Panc1 (cell line): ENCODE measurements at regions not wholly inside any gene's neighbourhood (a gene's known extent, or its start where the extent isn't known, plus 50 kb on each side); places are given as distances from the start of the nearest gene placed in this dataset.

Experiments used
- ATAC-seq: fragments of 200-7000 bp; cut with Tn5 transposase; 2 replicates; pipeline ENCODE4 v1.9.1; 2020; ENCODE audit warnings: mild to moderate bottlenecking, moderate library complexity
- BruUV-seq: library from RNA; stranded (reverse); fragments of 400-500 nt; replicated peaks from 2 replicates; lab custom pipeline; 2021; lab: Mats Ljungman, UMichigan
- CTCF ChIA-PET: fragments of 300-600 bp; sonication (Branson Sonifier 250); formaldehyde crosslinking; loops from one replicate; lab custom pipeline; 2022; ENCODE audit warnings: antibody characterized with exemption; lab: Charles Lee
- POLR2A ChIA-PET: fragments of 300-600 bp; sonication (Branson Sonifier 250); formaldehyde crosslinking; loops from one replicate; lab custom pipeline; 2022; ENCODE audit warnings: antibody characterized with exemption; lab: Charles Lee
- DNase-seq: peaks from one replicate; pipeline ENCODE4 v3.0.0-alpha.2; 2010; ENCODE audit warnings: low read depth, low spot score
- H3K27ac ChIP-seq: 2 replicates; pipeline ENCODE4 v1.5.1; 2011; ENCODE audit warnings: mild to moderate bottlenecking, low read length, inconsistent platforms
- H3K27me3 ChIP-seq: fragments of 200-500 bp; sonication (Bioruptor generic); 2 replicates; pipeline ENCODE4 v1.6.0; 2014; ENCODE audit warnings: low read length, inconsistent platforms; ENCODE audit not compliant: control insufficient read depth, insufficient read depth
- H3K36me3 ChIP-seq: fragments of 200-500 bp; sonication (Bioruptor generic); 2 replicates; pipeline ENCODE4 v1.5.1; 2014; ENCODE audit warnings: inconsistent platforms, mild to moderate bottlenecking, low read length, moderate library complexity; ENCODE audit not compliant: control insufficient read depth, insufficient read depth
- H3K4me1 ChIP-seq: 2 replicates; pipeline ENCODE4 v1.5.1; 2011; ENCODE audit warnings: inconsistent platforms, mild to moderate bottlenecking, low read length, moderate library complexity; ENCODE audit not compliant: control insufficient read depth, insufficient read depth
- H3K4me3 ChIP-seq, 2 experiments: 2 replicates each; pipeline ENCODE4 v1.5.1; 2011 to 2012; ENCODE audit warnings: low read depth in 2 of 2, low read length in 2 of 2, mild to moderate bottlenecking in 2 of 2, inconsistent platforms in 1 of 2, moderate library complexity in 1 of 2
- H3K9me3 ChIP-seq: fragments of 200-500 bp; sonication (Bioruptor generic); 2 replicates; pipeline ENCODE4 v1.5.1; 2014; ENCODE audit warnings: low read depth, mild to moderate bottlenecking, inconsistent platforms, low read length, moderate library complexity; ENCODE audit not compliant: control insufficient read depth, insufficient read depth
- CTCF ChIP-seq: fragments of 450-650 bp; IDR thresholded peaks from 2 replicates; pipeline ENCODE4 v1.5.1; 2017; ENCODE audit warnings: mild to moderate bottlenecking
- POLR2AphosphoS5 ChIP-seq: IDR thresholded peaks from 2 replicates; pipeline ENCODE4 v1.6.1; 2012; ENCODE audit warnings: mild to moderate bottlenecking, low read depth, low read length, moderate library complexity
- REST ChIP-seq, 2 experiments: IDR thresholded peaks; 2 replicates each; pipeline ENCODE4 v1.6.1; 2011 to 2012; ENCODE audit warnings: low read depth in 2 of 2, control low read depth in 1 of 2, low read length in 1 of 2, mild to moderate bottlenecking in 1 of 2, moderate library complexity in 1 of 2; ENCODE audit not compliant: insufficient read depth in 1 of 2
- SIN3A ChIP-seq: IDR thresholded peaks from 2 replicates; pipeline ENCODE4 v1.6.1; 2012; ENCODE audit warnings: low read depth, mild to moderate bottlenecking, low read length, moderate library complexity, borderline replicate concordance; ENCODE audit not compliant: insufficient read depth
- TCF7L2 ChIP-seq: IDR thresholded peaks from 2 replicates; pipeline ENCODE4 v1.6.1; 2011; ENCODE audit warnings: mild to moderate bottlenecking, low read depth, low read length, inconsistent platforms
- in situ Hi-C: cut with HindIII; loops from 2 replicates; pipeline ENCODE4 v1.10.0; 2016; ENCODE audit warnings: low sequenced_read_pairs, low pct_unique_long_range_greater_than_20kb
- intact Hi-C: fragments of 100-400 bp; cut with micrococcal nuclease; formaldehyde crosslinking; loops from one replicate; pipeline ENCODE4 v1.10.0; 2022; ENCODE audit not compliant: unreplicated experiment

- intact Hi-C loops = no loop called here
- H3K36me3 ChIP-seq = no peaks in the 10 kb centered on the region
- ChIA-PET POLR2A (no interaction called here), CTCF (no interaction called here)
- no peaks in the 10 kb centered on the region for H3K9me3 ChIP-seq
- H3K4me1 ChIP-seq = no peaks in the 10 kb centered on the region
- no peak for ATAC-seq
- H3K4me3 ChIP-seq = no peak overlapping the region
- in situ Hi-C loops = no loop called here
- no peak for DNase-seq
- no peaks in the 10 kb centered on the region for H3K27me3 ChIP-seq
- TF ChIP-seq SIN3A = no peak
- no peak for TF ChIP-seq REST (IDR thresholded peaks at IDR 0.05; ENCODE audit: insufficient read depth in 1 of 2, low read depth in 2 of 2, low read length in 1 of 2)
- TF ChIP-seq TCF7L2 = no peak
- no peak for TF ChIP-seq POLR2AphosphoS5
- no peak for TF ChIP-seq CTCF
- no peak overlapping the region for H3K27ac ChIP-seq
- BruUV-seq = no TSS peak
Observed at GRCh38 chr6:11398451-11399326, 138.9 kb upstream of the TMEM170B start.

- no peak for ATAC-seq
- ChIA-PET POLR2A (no interaction called here), CTCF (no interaction called here)
- intact Hi-C loops (no loop called here), in situ Hi-C loops (no loop called here)
- DNase-seq = no peak
- no TSS peak for BruUV-seq
- Histone ChIP-seq H3K36me3 (no peaks in the 10 kb centered on the region), H3K27me3 (no peaks in the 10 kb centered on the region), H3K4me1 (no peaks in the 10 kb centered on the region), H3K9me3 (no peaks in the 10 kb centered on the region), H3K27ac (no peak overlapping the region), H3K4me3 (no peak overlapping the region)
- no peak for TF ChIP-seq REST (IDR thresholded peaks at IDR 0.05; ENCODE audit: insufficient read depth in 1 of 2, low read depth in 2 of 2, low read length in 1 of 2)
- TF ChIP-seq SIN3A = no peak
- TF ChIP-seq CTCF = no peak
- no peak for TF ChIP-seq TCF7L2
Observed at GRCh38 chr6:11397622-11398450, 139.7 kb upstream of the TMEM170B start.
